GM18951 (cell line): ENCODE measurements at regions not wholly inside any gene's neighbourhood (a gene's known extent, or its start where the extent isn't known, plus 50 kb on each side); places are given as distances from the start of the nearest gene placed in this dataset.

ENCODE experiments used
- POLR2A ChIP-seq: IDR thresholded peaks from 4 replicates; pipeline ENCODE4 v1.6.1; 2011; ENCODE audit warnings: mild to moderate bottlenecking; ENCODE audit not compliant: insufficient read length, insufficient read depth; ENCODE audit errors: extremely low read depth
- in situ Hi-C: fragments of 300-500 bp; cut with MboI; formaldehyde crosslinking; loops from one replicate; pipeline ENCODE4 v1.12.0; 2022; ENCODE audit warnings: low sequenced_read_pairs, mixed read lengths, inconsistent platforms; ENCODE audit not compliant: unreplicated experiment

DNA sequence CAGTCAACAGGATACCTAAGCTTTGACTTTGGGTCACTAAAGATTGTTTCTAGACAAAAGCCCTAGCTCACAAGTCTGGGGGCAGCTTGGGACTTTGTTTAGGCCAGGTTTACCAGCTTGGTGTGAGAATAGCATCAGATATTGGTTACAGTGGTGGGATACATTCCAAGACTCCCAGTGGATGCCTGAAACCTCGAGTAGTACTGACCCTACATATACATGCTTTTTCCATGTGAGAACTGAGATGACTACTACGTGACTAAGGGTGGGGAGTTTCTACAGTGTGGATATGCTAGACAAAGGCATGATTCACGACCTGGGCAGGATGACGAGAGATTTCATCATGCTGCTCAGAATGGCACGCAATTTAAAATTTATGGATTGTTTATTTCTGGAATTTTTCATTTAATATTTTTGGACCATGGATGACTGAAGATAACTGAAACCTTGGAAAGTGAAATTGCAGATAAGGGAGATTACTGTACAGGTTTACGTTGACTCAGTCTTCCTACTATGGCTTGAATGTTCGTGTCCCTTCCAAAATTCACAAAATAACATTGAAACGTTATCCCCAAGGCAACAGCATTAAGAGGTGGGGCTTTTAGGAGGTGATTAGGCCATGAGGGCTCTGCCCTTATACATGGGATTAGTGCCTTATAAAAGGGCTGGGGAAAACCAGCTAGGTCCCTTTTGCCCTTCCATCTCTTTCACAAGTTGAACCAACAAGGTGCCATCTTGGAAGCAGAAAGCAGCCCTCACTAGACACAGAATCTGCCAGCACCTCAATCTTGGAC is 50.2 kb upstream of the CTAGE1 start:
- in situ Hi-C loops = no loop called here

DNA sequence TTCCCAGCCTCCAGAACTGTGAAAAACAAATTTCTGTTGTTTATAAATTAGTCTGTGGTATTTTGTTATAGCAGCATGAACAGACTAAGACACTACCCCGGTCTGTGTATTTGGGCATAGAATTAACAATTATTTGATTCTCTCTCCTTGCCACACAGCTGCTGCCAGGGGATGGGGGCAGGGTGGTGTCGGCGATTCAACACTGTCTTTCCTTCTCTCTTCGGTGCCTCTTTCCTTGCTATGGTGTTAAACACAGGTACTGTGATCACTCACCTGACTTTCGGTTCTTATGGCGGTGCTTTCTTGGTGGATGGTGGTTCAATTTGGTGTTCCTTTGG is 50.8 kb upstream of the CTAGE1 start:
- TF ChIP-seq POLR2A = no peak
- in situ Hi-C loops = no loop called here

More for the DNA sequence above, 50.2 kb upstream of the CTAGE1 start:
- TF ChIP-seq POLR2A = no peak

- TF ChIP-seq POLR2A = no peak
- in situ Hi-C loops = no loop called here
Observed at GRCh38 chr18:22469061-22469734, 51.5 kb upstream of the CTAGE1 start.

- in situ Hi-C loops = no loop called here
- no peak for TF ChIP-seq POLR2A
Observed at GRCh38 chr18:22469926-22470247, 52.2 kb upstream of the CTAGE1 start.

- no peak for TF ChIP-seq POLR2A
Observed at GRCh38 chr18:22470248-22471235, 52.8 kb upstream of the CTAGE1 start.

DNA sequence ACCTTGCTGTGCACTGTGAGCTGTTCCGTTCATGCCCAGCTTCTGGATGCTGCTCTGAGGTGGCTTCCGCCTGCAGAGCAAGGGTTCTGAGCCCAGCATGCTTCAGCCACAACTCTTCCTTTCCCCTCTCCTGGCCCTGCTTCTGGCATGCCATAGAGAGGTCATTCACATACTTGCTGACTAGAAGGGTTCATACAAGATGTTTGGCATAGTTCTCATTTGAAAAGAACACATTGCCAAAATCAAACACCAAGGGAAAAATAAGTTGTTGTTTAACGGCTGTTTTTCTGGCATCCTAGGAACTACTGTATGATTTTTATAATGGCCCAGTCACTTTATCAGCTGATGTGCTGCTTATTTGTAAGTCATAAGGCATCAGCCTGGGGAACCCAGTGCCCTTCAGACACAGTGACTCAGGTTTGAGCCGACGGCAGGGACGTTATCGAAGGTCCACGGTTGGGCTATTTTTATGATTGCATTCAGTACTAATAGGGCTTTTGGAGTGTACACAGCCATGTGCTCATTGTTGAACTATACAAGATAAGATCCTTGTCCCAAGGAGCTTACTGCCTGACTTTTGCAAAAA is 53.9 kb upstream of the CTAGE1 start:
- in situ Hi-C loops = no loop called here
- no peak for TF ChIP-seq POLR2A

More at GRCh38 chr18:22470248-22471235, 52.8 kb upstream of the CTAGE1 start:
- in situ Hi-C loops = no loop called here

GRCh38 chr18:22473366-22473765 is 55.7 kb upstream of the CTAGE1 start:
- no peak for TF ChIP-seq POLR2A
- in situ Hi-C loops = no loop called here

GRCh38 chr18:22475426-22476100 is 57.8 kb upstream of the CTAGE1 start:
- in situ Hi-C loops = no loop called here

DNA sequence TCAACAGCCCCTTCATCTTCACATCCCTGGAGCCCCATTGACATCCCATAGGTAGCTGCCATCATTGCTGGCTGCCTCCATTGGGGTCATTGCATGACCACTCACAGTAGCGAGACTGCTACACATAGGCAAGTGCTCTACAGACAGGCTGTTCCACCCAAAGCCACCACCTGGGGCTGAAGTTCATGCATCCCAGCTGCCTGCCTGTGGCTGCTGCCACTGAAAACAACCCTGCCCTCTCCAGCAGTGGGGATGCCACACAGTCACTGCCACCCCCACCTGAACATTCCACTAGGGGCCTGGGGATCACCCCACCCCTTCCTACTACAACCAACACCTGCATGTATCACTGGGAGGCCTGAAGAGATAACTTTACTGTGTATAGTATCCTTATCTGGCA is 59.5 kb upstream of the CTAGE1 start:
- in situ Hi-C loops = no loop called here
- no peak for TF ChIP-seq POLR2A

More at GRCh38 chr18:22475426-22476100, 57.8 kb upstream of the CTAGE1 start:
- TF ChIP-seq POLR2A = no peak

- in situ Hi-C loops = no loop called here
- no peak for TF ChIP-seq POLR2A
Observed at GRCh38 chr18:22482948-22483347, 65.2 kb upstream of the CTAGE1 start.

GRCh38 chr18:22483407-22483806 is 65.7 kb upstream of the CTAGE1 start:
- in situ Hi-C loops = no loop called here
- TF ChIP-seq POLR2A = no peak

GRCh38 chr18:22484471-22484870 is 66.8 kb upstream of the CTAGE1 start:
- in situ Hi-C loops = no loop called here
- no peak for TF ChIP-seq POLR2A
